Stimulated activated naive CD8-positive, alpha-beta T cell treated with anti-CD3 and anti-CD28 coated beads, Interleukin-15, amount 100 ng/mL, for 72 hours (primary cell): ENCODE measurements at regions not wholly inside any gene's neighbourhood (a gene's known extent, or its start where the extent isn't known, plus 50 kb on each side); places are given as distances from the start of the nearest gene placed in this dataset.
A peak's percentile ranks its signal among the peaks of the same experiment; 100 is the strongest.

Source experiments
- ATAC-seq: fragments of 150-1000 bp; cut with Tn5 transposase; 2 replicates; pipeline ENCODE4 v1.10.0; 2021; ENCODE audit warnings: mild to moderate bottlenecking, moderate library complexity
- DNase-seq, 2 donors: peaks; one replicate each; pipeline ENCODE4 v3.0.0; 2021 to 2022
- H3K27ac Mint-ChIP-seq, 2 donors: one replicate each; pipeline ENCODE4 v1.8.0; 2022; ENCODE audit warnings: mild to moderate bottlenecking in 2 of 2, mixed read lengths in 2 of 2, moderate library complexity in 2 of 2
- H3K27me3 Mint-ChIP-seq: one replicate; pipeline ENCODE4 v1.8.0; 2022; ENCODE audit warnings: mixed read lengths
- H3K4me1 Mint-ChIP-seq: one replicate; pipeline ENCODE4 v1.8.0; 2022; ENCODE audit warnings: mild to moderate bottlenecking, mixed read lengths
- H3K4me3 Mint-ChIP-seq, 2 donors: one replicate each; pipeline ENCODE4 v1.8.0; 2022; ENCODE audit warnings: mild to moderate bottlenecking in 2 of 2, mixed read lengths in 2 of 2, moderate library complexity in 1 of 2
- H3K9me3 Mint-ChIP-seq, 2 donors: one replicate each; pipeline ENCODE4 v1.8.0; 2022; ENCODE audit warnings: mixed read lengths in 2 of 2

DNA sequence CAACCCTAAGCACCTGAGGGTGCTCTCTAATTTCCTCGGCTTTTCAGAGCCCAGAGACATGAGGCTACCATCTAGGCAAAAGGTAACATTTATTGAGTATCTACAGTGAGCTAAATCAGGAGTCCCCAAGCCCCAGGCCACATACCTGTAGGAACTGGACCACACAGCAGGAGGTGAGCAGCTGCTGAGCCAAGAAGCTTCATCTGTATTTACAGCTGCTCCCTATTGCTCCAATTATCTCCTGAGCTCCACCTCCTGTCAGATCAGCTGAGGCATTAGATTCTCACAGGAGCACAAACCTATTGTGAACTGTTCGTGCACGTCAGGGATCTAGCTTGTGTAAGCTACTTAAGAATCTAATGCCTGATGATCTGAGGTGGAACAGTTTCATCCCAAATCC, 70.2 kb downstream of the RND3 start:
- ATAC-seq (no peak), DNase-seq (no peak)
- Mint-ChIP-seq H3K9me3 (peaks cover 0 to 12% of the 10 kb centered on the region in 2 donors), H3K4me3 (no peak overlapping the region), H3K27me3 (no peaks in the 10 kb centered on the region), H3K27ac (no peak overlapping the region), H3K4me1 (no peaks in the 10 kb centered on the region)

DNA sequence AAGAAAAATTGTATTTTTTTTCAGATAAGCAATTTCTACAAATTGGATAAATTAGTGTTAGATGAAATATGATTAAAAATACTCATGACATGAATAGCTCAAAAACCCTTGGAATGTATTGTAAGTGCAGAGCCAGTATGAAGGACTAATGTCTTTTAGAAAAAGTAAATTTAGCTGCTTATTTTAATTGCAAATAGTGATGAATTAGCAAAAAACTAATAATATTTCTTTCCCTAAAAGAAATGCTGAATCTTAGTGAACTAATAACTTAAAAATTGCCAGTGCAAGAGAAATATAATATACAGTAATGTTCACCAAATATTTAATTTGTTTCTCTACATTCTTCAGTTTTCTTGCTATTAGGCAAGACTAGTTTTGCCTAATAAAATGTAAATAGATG, 72.4 kb downstream of the RND3 start:
- DNase-seq (no peak), ATAC-seq (no peak)
- no peaks in the 10 kb centered on the region for H3K4me1 Mint-ChIP-seq
- H3K9me3 Mint-ChIP-seq, result peaks cover 0 to 12% of the 10 kb centered on the region in 2 donors
- H3K27me3 Mint-ChIP-seq, result no peaks in the 10 kb centered on the region
- no peak overlapping the region for H3K4me3 Mint-ChIP-seq
- no peak overlapping the region for H3K27ac Mint-ChIP-seq

DNA sequence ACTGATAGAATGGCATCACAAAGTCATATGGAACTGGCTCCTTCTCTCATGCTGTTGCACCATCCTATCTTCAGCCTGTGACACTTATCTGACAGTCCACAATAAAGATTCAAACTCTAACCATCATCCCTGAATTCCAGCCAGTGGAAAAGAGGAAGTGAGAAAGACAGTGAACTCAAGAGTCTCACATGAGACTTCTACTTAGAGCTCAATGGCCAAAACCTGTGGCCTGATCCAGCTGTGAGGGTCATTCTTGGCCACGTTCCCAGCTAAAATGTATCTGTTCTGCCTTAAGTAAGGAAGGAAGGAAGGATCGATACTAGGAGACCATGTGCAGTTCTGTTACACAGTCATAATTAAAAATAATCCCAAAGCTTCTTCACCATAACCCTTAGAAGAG, 73.6 kb downstream of the RND3 start:
- Mint-ChIP-seq H3K9me3 (peaks cover 0 to 12% of the 10 kb centered on the region in 2 donors), H3K27ac (no peak overlapping the region), H3K27me3 (no peaks in the 10 kb centered on the region), H3K4me1 (no peaks in the 10 kb centered on the region), H3K4me3 (no peak overlapping the region)
- no peak for ATAC-seq
- no peak for DNase-seq

DNA sequence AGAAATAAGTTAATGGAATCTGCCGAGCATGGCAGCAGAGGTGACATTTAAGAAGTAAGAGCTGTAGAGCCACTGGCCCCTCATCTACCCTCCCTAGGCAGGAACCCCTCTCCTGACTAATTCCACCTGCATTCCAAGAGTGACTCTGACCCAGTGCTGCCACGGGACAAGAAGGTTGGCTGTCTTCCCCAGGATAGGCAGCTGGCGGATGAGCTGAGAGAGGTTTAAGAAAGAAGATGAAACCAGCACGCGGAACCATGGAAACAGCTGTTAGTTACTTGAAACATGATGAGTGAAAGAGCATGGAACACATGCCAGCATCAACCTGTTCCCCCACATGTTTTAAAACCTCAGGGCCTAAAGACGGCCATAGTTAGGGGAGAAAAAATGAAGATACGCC, 74.1 kb downstream of the RND3 start:
- no peaks in the 10 kb centered on the region for H3K4me1 Mint-ChIP-seq
- no peak overlapping the region for H3K4me3 Mint-ChIP-seq
- H3K27ac Mint-ChIP-seq, result no peak overlapping the region
- H3K27me3 Mint-ChIP-seq, result no peaks in the 10 kb centered on the region
- DNase-seq (no peak), ATAC-seq (no peak)
- peaks cover 0 to 12% of the 10 kb centered on the region in 2 donors for H3K9me3 Mint-ChIP-seq

DNA sequence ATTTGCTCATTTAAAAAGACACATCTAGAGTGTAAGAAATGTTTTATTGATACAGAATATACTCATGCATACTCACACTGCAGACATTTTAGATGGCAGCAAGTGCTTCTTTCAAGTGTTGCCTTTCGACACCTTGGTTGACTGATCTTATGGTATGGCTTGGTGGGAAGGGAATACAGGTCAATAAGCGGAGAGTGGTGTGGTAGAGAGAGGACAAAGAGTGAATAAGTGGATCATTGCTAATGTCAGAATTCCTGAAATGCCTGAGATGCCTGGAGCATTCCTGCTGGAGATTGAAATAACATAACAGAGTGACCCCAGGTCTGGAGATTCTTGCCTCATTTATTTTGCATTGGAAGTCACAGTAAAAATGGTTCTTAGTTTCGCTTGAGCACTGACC, 76.7 kb downstream of the RND3 start:
- Mint-ChIP-seq H3K27me3 (no peaks in the 10 kb centered on the region), H3K27ac (no peak overlapping the region), H3K9me3 (peaks cover 0 to 12% of the 10 kb centered on the region in 2 donors), H3K4me1 (no peaks in the 10 kb centered on the region), H3K4me3 (no peak overlapping the region)
- DNase-seq (no peak), ATAC-seq (no peak)

DNA sequence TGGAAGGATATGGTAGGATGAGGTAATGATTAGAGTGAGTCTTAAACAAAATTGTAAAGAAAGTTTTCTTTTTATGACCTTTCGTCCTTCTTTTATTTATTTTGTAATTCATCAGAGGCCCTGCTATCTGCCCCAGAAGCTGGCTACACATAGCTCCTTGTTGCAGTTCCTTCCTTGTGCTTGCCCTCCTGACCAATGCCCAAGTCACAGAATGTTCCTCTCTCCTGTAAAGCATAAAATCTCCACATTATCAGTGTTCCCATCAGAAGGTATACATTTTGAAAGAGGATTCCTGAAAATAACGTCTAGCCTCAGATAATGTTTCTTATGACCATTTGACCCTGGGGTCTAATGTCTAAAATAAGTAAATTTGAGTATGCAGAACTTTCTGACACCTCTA, 78.3 kb downstream of the RND3 start:
- H3K4me1 Mint-ChIP-seq, result no peaks in the 10 kb centered on the region
- H3K4me3 Mint-ChIP-seq, result no peak overlapping the region
- no peak for ATAC-seq
- DNase-seq, result no peak
- H3K27me3 Mint-ChIP-seq, result no peaks in the 10 kb centered on the region
- peaks cover 0 to 12% of the 10 kb centered on the region in 2 donors for H3K9me3 Mint-ChIP-seq
- H3K27ac Mint-ChIP-seq, result no peak overlapping the region

DNA sequence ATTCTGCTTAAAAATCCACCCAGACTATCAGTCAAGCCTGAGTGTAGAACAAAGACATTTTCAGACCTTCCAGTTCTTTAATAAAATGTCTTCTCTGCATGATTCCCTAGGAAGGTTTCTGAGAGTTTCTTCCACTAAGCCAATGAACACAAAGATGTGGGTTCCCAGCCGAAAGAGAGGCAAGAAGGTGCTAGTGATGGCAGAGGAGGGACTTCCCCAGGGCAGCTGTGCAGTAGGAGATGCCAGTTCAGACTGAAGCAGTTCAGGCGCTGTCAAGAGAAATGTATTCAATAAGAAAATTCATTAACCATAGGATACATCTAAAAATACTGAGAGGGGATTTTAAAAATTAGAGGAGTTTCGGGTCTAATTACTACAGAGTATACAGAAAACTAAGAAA, 83.3 kb downstream of the RND3 start:
- DNase-seq, result no peak
- no peak overlapping the region for H3K4me3 Mint-ChIP-seq
- ATAC-seq, result no peak

DNA sequence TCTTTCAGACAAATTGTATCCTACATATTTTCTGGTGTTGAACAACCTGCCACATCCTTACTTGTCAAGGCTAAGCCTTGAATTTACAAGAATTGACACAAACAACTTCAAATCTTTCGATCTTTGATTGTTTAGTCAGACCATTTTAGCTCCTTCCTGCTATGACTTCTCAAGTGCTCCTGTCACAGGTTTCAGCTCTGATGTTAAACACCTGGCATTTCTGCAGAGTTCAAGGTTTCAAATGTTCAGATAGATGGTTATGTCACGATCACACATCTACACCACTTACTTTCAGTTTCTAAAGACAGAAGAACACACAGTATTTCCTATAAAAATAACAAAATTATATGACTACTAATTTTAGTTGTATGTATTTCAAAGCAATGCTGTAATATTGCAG, 84.0 kb downstream of the RND3 start:
- DNase-seq (no peak), ATAC-seq (no peak)
- Mint-ChIP-seq H3K27me3 (no peaks in the 10 kb centered on the region), H3K4me3 (no peak overlapping the region), H3K9me3 (no peaks in the 10 kb centered on the region), H3K27ac (no peak overlapping the region), H3K4me1 (no peaks in the 10 kb centered on the region)

More for the DNA sequence above, 83.3 kb downstream of the RND3 start:
- Mint-ChIP-seq H3K27ac (no peak overlapping the region), H3K27me3 (no peaks in the 10 kb centered on the region), H3K9me3 (no peaks in the 10 kb centered on the region), H3K4me1 (no peaks in the 10 kb centered on the region)

DNA sequence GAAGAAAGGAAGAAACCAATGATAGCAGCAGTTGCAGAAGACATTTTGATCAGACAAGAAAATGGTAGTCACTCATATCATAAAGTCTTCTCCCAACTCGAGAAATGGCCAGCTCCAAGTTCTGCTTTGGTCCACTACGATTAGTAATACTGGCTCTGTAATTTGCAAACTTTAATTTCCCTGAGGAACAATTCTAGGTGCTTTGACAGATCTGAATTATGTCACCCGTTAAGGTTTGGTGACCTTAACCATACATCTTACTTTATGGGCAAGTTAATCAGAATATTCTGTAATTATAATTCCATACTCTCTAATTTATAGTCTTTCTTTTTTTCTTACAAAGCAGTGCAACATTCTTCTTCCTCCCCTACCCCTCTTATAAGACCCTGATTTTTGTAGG, 84.5 kb downstream of the RND3 start:
- DNase-seq (no peak), ATAC-seq (no peak)
- no peak overlapping the region for H3K27ac Mint-ChIP-seq
- H3K9me3 Mint-ChIP-seq, result no peaks in the 10 kb centered on the region
- H3K27me3 Mint-ChIP-seq, result no peaks in the 10 kb centered on the region
- no peak overlapping the region for H3K4me3 Mint-ChIP-seq
- no peaks in the 10 kb centered on the region for H3K4me1 Mint-ChIP-seq

DNA sequence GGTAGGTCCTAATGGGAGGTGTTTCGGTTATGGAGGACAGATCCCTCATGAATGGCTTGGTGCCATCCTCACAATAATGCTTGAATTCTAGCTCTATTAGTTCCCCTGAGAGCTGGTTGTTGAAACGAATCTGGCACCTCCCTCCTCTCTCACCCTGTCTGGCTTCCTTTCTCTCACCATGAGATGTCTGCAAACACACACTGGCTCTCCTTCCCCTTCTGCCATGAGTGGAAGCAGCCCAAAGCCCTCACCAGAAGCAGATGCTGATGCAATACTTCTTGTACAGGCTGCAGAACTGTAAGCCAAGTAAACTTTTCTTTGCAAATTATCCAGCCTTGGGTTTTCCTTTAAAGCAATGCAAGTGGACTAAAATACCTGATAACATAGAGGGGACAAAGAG, 86.6 kb downstream of the RND3 start:
- Mint-ChIP-seq H3K27me3 (no peaks in the 10 kb centered on the region), H3K4me3 (no peak overlapping the region), H3K9me3 (no peaks in the 10 kb centered on the region), H3K27ac (no peak overlapping the region), H3K4me1 (no peaks in the 10 kb centered on the region)
- no peak for ATAC-seq
- no peak for DNase-seq

DNA sequence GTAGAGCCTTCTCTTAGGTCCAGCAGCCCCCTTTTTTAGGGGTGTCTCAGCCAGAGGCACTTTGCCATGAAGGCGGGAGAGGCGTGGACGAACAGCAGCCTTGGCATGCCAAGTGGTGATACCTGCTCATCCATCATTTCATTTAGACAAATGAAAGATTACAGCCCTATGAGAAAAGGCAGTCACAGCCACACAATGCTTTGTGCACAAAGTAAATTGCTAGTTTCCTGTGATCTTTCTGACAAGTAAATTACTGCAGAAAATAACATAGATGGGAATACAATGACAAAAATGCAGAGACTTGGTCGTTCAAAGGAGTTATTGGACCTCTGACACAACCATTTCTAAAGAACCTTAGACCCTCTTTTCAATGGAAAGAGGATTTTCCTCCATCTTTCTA, 94.9 kb downstream of the RND3 start:
- no peak overlapping the region for H3K4me3 Mint-ChIP-seq

DNA sequence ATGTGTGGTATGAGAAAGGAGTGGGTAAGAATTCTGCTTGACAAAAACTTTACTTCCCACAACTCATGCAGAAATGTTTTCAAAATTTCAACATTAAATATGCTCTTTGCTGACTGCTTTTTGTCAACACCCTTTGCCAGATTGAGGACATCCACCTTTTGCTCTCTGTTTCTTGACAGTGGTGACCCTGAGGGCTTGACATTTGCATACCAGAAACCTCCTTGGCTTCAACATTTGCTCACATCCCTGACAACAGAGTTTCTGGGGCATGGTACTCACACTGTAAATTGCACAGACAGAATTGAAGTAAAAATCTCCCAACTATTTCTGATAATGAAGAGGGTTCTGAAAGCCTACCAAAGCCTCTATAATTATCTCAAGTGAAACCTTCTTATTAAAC, 95.7 kb downstream of the RND3 start:
- Mint-ChIP-seq H3K27ac (no peak overlapping the region), H3K4me1 (no peaks in the 10 kb centered on the region), H3K4me3 (no peak overlapping the region), H3K9me3 (peaks cover 0 to 7% of the 10 kb centered on the region in 2 donors), H3K27me3 (no peaks in the 10 kb centered on the region)
- no peak for ATAC-seq
- no peak for DNase-seq

More for the DNA sequence above, 94.9 kb downstream of the RND3 start:
- no peaks in the 10 kb centered on the region for H3K4me1 Mint-ChIP-seq
- peaks cover 0 to 7% of the 10 kb centered on the region in 2 donors for H3K9me3 Mint-ChIP-seq
- H3K27me3 Mint-ChIP-seq, result no peaks in the 10 kb centered on the region
- H3K27ac Mint-ChIP-seq, result no peak overlapping the region
- no peak for ATAC-seq
- no peak for DNase-seq

DNA sequence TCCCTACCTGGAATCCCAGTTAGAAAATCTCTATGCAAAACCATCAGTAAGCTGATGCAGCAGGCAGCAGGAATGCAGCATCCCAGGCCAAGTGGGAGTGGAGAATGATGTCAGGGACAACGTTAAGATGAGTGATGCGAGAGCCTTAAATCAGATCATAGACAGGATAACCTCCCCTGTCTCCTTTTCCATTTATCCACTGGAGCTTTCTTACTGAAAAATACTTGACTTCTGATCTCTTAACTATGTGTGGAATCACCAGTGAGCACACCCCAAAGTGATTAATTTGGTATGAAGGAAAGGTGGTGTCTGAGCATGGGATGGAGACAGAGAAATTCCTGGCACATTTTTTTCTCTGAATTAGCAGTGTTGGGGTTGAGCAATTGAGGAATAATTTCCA, 98.0 kb downstream of the RND3 start:
- Mint-ChIP-seq H3K4me3 (no peak overlapping the region), H3K9me3 (peaks cover 0 to 10% of the 10 kb centered on the region in 2 donors), H3K4me1 (no peaks in the 10 kb centered on the region), H3K27me3 (no peaks in the 10 kb centered on the region), H3K27ac (peak overlapping the region in 1 of 2 donors; percentile 7)
- no peak for ATAC-seq
- no peak for DNase-seq

DNA sequence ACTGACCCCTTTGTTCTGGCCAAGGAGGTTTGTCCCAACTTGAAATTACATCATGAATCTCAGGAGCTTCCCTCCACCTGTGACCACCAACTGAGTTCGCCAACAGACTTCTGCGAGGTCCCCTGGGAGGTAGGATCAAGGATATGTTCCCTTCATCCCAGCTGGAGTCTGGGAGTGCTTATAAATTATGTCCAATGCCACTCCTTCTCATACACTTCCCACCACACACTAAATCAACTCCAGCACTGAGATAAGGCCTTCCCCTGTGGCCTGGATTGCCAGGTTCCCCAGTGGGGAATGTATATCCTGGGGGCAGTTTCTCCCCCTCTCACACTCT, 99.2 kb downstream of the RND3 start:
- H3K27me3 Mint-ChIP-seq, result no peaks in the 10 kb centered on the region
- ATAC-seq, result no peak
- H3K27ac Mint-ChIP-seq, result no peak overlapping the region
- DNase-seq, result no peak
- H3K4me1 Mint-ChIP-seq, result no peaks in the 10 kb centered on the region
- H3K9me3 Mint-ChIP-seq, result peaks cover 6 to 18% of the 10 kb centered on the region in 2 donors
- H3K4me3 Mint-ChIP-seq, result no peak overlapping the region

DNA sequence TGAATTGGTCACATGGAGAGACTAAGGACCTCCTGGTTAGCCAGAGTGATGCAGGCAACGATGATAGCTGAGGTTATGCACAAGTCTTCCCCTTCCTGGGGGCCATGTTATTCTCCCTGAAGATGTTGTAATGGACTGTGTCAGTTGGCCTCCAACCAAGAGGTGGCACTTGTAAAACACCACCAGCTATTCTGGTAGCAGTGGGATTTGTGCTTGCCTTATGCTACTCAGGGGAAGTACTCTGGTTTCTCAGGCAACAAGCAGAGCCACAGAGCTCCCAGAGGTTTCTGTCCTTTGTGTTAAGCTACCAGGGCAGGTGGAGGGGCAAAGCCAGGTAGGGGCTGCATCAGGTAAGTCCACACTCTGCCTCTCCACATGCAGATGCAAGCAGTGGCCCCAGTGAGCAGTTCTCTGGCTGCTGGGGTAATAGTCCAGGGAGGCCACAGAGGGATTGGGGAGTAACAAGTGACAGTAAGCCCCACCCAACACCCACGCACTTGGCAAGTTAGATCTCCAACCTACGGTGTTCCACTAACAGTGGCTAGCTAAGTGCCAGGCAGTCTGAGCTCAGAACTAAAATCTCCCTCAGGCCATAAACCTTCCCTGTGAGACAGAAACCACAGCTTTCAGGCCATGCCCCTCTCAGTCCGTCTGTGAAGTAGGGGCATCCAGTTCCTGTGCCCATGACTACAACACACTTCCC, 99.7 kb downstream of the RND3 start:
- H3K27me3 Mint-ChIP-seq, result no peaks in the 10 kb centered on the region
- H3K27ac Mint-ChIP-seq, result no peak overlapping the region
- ATAC-seq, result no peak
- no peak for DNase-seq
- no peaks in the 10 kb centered on the region for H3K4me1 Mint-ChIP-seq
- H3K4me3 Mint-ChIP-seq, result no peak overlapping the region
- peaks cover 9 to 18% of the 10 kb centered on the region in 2 donors for H3K9me3 Mint-ChIP-seq

DNA sequence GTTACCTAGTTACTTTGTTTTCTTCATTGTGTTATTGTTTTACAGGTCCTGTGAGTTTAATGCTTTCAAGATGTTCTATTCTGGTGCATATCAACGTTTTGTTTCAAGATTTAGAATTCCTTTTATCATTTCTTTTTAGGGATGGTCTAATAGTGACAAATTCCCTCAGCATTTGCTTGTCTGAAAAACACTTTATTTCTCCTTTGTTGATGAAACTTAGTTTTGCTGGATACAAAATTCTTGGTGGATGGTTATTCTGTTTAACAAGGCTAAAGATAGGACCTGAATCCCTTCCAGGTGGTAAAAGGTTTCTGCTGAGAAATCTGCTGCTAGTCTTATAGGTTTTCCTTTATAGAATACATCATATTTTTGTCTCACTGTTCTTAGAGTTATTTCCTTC, 102.3 kb downstream of the RND3 start:
- no peaks in the 10 kb centered on the region for H3K27me3 Mint-ChIP-seq
- DNase-seq (no peak), ATAC-seq (no peak)
- no peak overlapping the region for H3K4me3 Mint-ChIP-seq
- H3K4me1 Mint-ChIP-seq, result no peaks in the 10 kb centered on the region
- H3K27ac Mint-ChIP-seq, result no peak overlapping the region
- H3K9me3 Mint-ChIP-seq, result peaks cover 13 to 18% of the 10 kb centered on the region in 2 donors

DNA sequence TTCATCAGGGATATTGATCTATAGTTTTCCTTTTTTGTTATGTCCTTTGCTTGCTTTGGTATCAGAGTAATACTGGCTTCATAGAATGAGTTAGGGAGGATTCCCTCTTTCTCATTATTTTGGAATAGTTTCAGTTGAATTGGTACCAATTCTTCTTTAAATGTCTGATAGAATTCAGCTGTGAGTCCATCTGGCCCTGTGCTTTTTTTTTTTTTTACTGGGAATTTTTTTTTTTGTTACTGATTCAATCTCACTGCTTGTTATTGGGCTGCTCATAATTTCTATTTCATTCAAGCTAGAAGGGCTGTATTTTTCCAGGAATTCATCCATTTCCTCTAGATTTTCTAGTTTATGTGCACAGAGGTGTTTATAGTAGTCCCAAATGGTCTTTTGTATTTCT, 103.9 kb downstream of the RND3 start:
- Mint-ChIP-seq H3K27me3 (no peaks in the 10 kb centered on the region), H3K9me3 (peaks cover 13 to 18% of the 10 kb centered on the region in 2 donors), H3K4me1 (no peaks in the 10 kb centered on the region), H3K4me3 (no peak overlapping the region), H3K27ac (no peak overlapping the region)
- DNase-seq (no peak), ATAC-seq (no peak)
